Type B pancreatic cell (in vitro differentiated cells): ENCODE measurements at regions not wholly inside any gene's neighbourhood (a gene's known extent, or its start where the extent isn't known, plus 50 kb on each side); places are given as distances from the start of the nearest gene placed in this dataset.

Experiments
- DNase-seq: peaks from one replicate; pipeline ENCODE4 v3.0.0; 2021; ENCODE audit warnings: mixed read lengths; ENCODE audit not compliant: unreplicated experiment; ENCODE audit errors: extremely low spot score
- H3K27ac Mint-ChIP-seq: 2 replicates; pipeline ENCODE4 v1.8.0; 2021; ENCODE audit warnings: mild to moderate bottlenecking, mixed read lengths
- H3K27me3 Mint-ChIP-seq: 2 replicates; pipeline ENCODE4 v1.8.0; 2021; ENCODE audit warnings: mixed read lengths
- H3K36me3 Mint-ChIP-seq: 2 replicates; pipeline ENCODE4 v1.8.0; 2021; ENCODE audit warnings: mixed read lengths
- H3K4me1 Mint-ChIP-seq: one replicate; pipeline ENCODE4 v1.8.0; 2021; ENCODE audit warnings: mixed read lengths; ENCODE audit not compliant: unreplicated experiment
- H3K4me3 Mint-ChIP-seq: 2 replicates; pipeline ENCODE4 v1.8.0; 2021; ENCODE audit warnings: mild to moderate bottlenecking, mixed read lengths
- H3K9me3 Mint-ChIP-seq: 2 replicates; pipeline ENCODE4 v1.8.0; 2021; ENCODE audit warnings: mixed read lengths
- CTCF ChIP-seq: fragments of 200-600 bp; sonication (generic); conservative IDR thresholded peaks from 2 replicates; pipeline ENCODE4 v1.5.0; 2021; ENCODE audit warnings: antibody characterized with exemption, mild to moderate bottlenecking

GRCh38 chr14:23719225-23719985, 83.2 kb downstream of the DHRS2 start:
- no peak for TF ChIP-seq CTCF
- Mint-ChIP-seq H3K4me1 (no peaks in the 10 kb centered on the region), H3K27ac (no peak overlapping the region), H3K27me3 (no peaks in the 10 kb centered on the region), H3K9me3 (peaks cover 4% of the 10 kb centered on the region), H3K36me3 (no peaks in the 10 kb centered on the region), H3K4me3 (no peak overlapping the region)
- no peak for DNase-seq

- H3K27me3 Mint-ChIP-seq, result no peaks in the 10 kb centered on the region
- no peaks in the 10 kb centered on the region for H3K36me3 Mint-ChIP-seq
- H3K27ac Mint-ChIP-seq, result no peak overlapping the region
- TF ChIP-seq CTCF, result no peak
- H3K4me3 Mint-ChIP-seq, result no peak overlapping the region
- DNase-seq, result no peak
- peaks cover 4% of the 10 kb centered on the region for H3K9me3 Mint-ChIP-seq
- H3K4me1 Mint-ChIP-seq, result no peaks in the 10 kb centered on the region
These were observed 86.5 kb downstream of the DHRS2 start for GRCh38 chr14:23722675-23723074.

GRCh38 chr14:23723911-23724310, 87.7 kb downstream of the DHRS2 start:
- TF ChIP-seq CTCF, result no peak
- H3K36me3 Mint-ChIP-seq, result no peaks in the 10 kb centered on the region
- no peak overlapping the region for H3K27ac Mint-ChIP-seq
- no peaks in the 10 kb centered on the region for H3K4me1 Mint-ChIP-seq
- peaks cover 4% of the 10 kb centered on the region for H3K9me3 Mint-ChIP-seq
- no peaks in the 10 kb centered on the region for H3K27me3 Mint-ChIP-seq
- H3K4me3 Mint-ChIP-seq, result no peak overlapping the region
- DNase-seq, result no peak

- Mint-ChIP-seq H3K36me3 (no peaks in the 10 kb centered on the region), H3K9me3 (peaks cover 8% of the 10 kb centered on the region), H3K4me3 (no peak overlapping the region), H3K27ac (no peak overlapping the region), H3K4me1 (no peaks in the 10 kb centered on the region), H3K27me3 (no peaks in the 10 kb centered on the region)
- no peak for DNase-seq
- TF ChIP-seq CTCF, result no peak
These were observed 89.4 kb downstream of the DHRS2 start for GRCh38 chr14:23725528-23725927.

GRCh38 chr14:23725980-23726710, 90.0 kb downstream of the DHRS2 start:
- TF ChIP-seq CTCF, result no peak
- DNase-seq, result no peak
- no peak overlapping the region for H3K4me3 Mint-ChIP-seq
- H3K36me3 Mint-ChIP-seq, result no peaks in the 10 kb centered on the region
- no peak overlapping the region for H3K27ac Mint-ChIP-seq
- H3K4me1 Mint-ChIP-seq, result no peaks in the 10 kb centered on the region
- H3K27me3 Mint-ChIP-seq, result no peaks in the 10 kb centered on the region
- H3K9me3 Mint-ChIP-seq, result peaks cover 5% of the 10 kb centered on the region
